RWPE1 (cell line): ENCODE measurements at regions not wholly inside any gene's neighbourhood (a gene's known extent, or its start where the extent isn't known, plus 50 kb on each side); places are given as distances from the start of the nearest gene placed in this dataset.
"Not testable (repeated sequence)": the region's sequence is repeated elsewhere in the genome, so short reads cannot be mapped to it uniquely, and the experiment has no call there.

Experiments used
- CTCF ChIA-PET: fragments of 350-600 bp; sonication (Branson Sonifier 250); formaldehyde crosslinking; extraction: SDS; loops from one replicate; lab custom pipeline; 2021; lab: Yijun Ruan, JAX
- POLR2A ChIA-PET: fragments of 400-600 bp; formaldehyde crosslinking; extraction: SDS; loops from one replicate; lab custom pipeline; 2020; ENCODE audit warnings: antibody characterized with exemption; ENCODE audit not compliant: low non-redundant PET; lab: Yijun Ruan, JAX
- DNase-seq: peaks from one replicate; pipeline ENCODE4 v3.0.0; 2012; ENCODE audit warnings: low spot score
- H3K27ac ChIP-seq: fragments of 450-650 bp; 2 replicates; pipeline ENCODE4 v1.5.1; 2017
- TF ChIP-seq, protein P1 (sequence below): fragments of 450-650 bp; conservative IDR thresholded peaks from 2 replicates; pipeline ENCODE4 v1.5.1; 2017; ENCODE audit warnings: low read depth, mild to moderate bottlenecking

- TF ChIP-seq, protein P1, sequence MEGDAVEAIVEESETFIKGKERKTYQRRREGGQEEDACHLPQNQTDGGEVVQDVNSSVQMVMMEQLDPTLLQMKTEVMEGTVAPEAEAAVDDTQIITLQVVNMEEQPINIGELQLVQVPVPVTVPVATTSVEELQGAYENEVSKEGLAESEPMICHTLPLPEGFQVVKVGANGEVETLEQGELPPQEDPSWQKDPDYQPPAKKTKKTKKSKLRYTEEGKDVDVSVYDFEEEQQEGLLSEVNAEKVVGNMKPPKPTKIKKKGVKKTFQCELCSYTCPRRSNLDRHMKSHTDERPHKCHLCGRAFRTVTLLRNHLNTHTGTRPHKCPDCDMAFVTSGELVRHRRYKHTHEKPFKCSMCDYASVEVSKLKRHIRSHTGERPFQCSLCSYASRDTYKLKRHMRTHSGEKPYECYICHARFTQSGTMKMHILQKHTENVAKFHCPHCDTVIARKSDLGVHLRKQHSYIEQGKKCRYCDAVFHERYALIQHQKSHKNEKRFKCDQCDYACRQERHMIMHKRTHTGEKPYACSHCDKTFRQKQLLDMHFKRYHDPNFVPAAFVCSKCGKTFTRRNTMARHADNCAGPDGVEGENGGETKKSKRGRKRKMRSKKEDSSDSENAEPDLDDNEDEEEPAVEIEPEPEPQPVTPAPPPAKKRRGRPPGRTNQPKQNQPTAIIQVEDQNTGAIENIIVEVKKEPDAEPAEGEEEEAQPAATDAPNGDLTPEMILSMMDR: no peak
- POLR2A ChIA-PET: no interaction called here
- no peak overlapping the region for H3K27ac ChIP-seq
- CTCF ChIA-PET: interaction anchor here (0.5 kb wide), 1 partner anchor 351 kb away, joined by 5 read pairs; no protein-coding TSS in a partner anchor
- no peak for DNase-seq
These were observed 640.7 kb upstream of the ST8SIA4 start for GRCh38 chr5:101543780-101544179.

DNA sequence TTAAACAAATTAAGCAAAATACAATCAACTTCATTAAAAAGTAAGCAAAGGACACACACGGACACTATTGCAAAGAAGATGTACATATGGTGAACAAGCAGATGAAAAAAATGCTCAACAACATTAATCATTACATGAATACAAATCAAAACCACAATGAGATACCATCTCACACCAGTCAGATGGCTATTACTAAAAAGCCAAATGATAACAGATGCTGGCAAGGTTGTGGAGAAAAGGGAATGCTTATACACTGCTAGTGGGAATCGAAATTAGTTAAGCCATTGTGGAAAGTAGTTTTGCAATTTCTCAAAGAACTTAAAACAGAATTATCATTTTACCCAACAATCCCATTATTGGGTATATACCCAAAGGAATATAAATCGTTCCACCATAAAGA lies 636.2 kb upstream of the ST8SIA4 start:
- no peak for DNase-seq
- ChIA-PET CTCF (no interaction called here), POLR2A (no interaction called here)
- TF ChIP-seq, protein P1: no peak
- H3K27ac ChIP-seq: no peak overlapping the region

- no peak for DNase-seq
- CTCF ChIA-PET: interaction anchor here (0.5 kb wide), 1 partner anchor 568 kb away, joined by 3 read pairs; no protein-coding TSS in a partner anchor
- TF ChIP-seq, protein P1: no peak
These were observed 632.5 kb upstream of the ST8SIA4 start for GRCh38 chr5:101535626-101536025.

DNA sequence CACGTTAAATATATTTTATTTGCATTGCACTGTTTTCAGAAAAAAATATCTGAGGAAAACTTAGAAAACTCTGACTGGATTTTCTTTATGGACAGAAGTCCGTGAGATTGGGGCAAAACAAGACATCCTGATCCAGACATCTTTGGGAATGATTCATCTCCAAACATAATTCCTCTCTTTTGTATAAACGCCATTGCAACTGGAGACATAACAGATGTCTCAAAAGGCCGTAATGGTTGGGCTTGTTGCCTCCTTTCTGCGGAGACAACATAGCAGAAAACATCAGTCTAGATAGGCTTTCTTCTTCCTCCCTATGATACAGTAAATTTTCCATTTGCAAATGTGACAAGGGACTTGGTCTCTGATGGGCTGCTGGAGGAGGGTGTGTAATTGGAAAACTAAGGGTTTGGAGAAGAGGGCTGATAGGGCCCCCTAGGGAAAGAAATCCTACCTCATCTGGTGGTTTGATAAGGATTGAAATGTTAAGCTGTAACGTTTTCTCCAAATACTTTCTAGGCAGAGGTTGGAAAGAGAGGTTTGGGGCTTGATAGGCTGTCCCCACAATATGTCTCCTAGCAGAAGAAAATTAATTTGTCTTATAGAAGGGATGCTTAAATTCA lies 631.5 kb upstream of the ST8SIA4 start:
- CTCF ChIA-PET: no interaction called here
- TF ChIP-seq, protein P1: no peak
- DNase-seq: no peak
- POLR2A ChIA-PET: no interaction called here
- no peak overlapping the region for H3K27ac ChIP-seq

More at GRCh38 chr5:101535626-101536025, 632.5 kb upstream of the ST8SIA4 start:
- POLR2A ChIA-PET: no interaction called here
- no peak overlapping the region for H3K27ac ChIP-seq

DNA sequence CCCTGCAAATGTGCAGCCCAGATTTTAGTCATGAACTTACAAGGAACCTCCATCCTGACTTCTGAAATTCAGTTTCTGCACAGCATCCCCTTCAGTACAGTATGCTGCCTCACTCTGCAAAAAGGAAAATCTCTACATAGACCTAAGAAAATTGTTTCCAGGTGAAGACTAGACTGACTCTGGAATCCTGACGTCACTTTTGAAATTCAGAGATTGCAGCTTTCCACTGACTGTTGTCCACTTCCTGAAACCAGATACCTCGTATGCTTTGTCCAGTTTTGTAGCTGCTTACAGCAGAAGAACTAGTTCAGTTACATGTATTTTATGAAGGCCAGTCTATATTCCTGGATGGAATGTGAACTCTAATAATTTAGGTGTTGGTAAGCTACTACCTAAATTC lies 629.3 kb upstream of the ST8SIA4 start:
- ChIA-PET CTCF (no interaction called here), POLR2A (no interaction called here)
- DNase-seq: no peak
- TF ChIP-seq, protein P1: no peak
- H3K27ac ChIP-seq: no peak overlapping the region

- TF ChIP-seq, protein P1: no peak
- CTCF ChIA-PET: interaction anchor here (0.7 kb wide), 1 partner anchor 249 kb away, joined by 3 read pairs; no protein-coding TSS in a partner anchor
- POLR2A ChIA-PET: no interaction called here
- H3K27ac ChIP-seq: no peak overlapping the region
- no peak for DNase-seq
These were observed 627.9 kb upstream of the ST8SIA4 start for GRCh38 chr5:101531026-101531425.

- H3K27ac ChIP-seq, CTCF ChIA-PET, DNase-seq, POLR2A ChIA-PET: not testable (repeated sequence)
These were observed 626.0 kb upstream of the ST8SIA4 start for GRCh38 chr5:101529094-101529493.
